Neural cell (in vitro differentiated cells): ENCODE measurements at regions not wholly inside any gene's neighbourhood (a gene's known extent, or its start where the extent isn't known, plus 50 kb on each side); places are given as distances from the start of the nearest gene placed in this dataset.

Source experiments
- H2AFZ ChIP-seq: fragments of 200-600, 300-800 bp; sonication (generic), shearing (Covaris generic); 2 replicates; pipeline ENCODE4 v1.6.0; 2014; ENCODE audit warnings: low read depth, mild to moderate bottlenecking, antibody characterized with exemption, low read length, moderate library complexity
- H3F3A ChIP-seq: fragments of 200-600 bp; shearing (Covaris generic); 2 replicates; pipeline ENCODE4 v1.6.1; 2016; ENCODE audit warnings: mild to moderate bottlenecking, moderate library complexity, mixed read lengths, antibody characterized with exemption, low read length; ENCODE audit not compliant: insufficient read depth, poor library complexity, severe bottlenecking
- H3K27ac ChIP-seq: fragments of 200-600, 300-800 bp; sonication (generic), shearing (Covaris generic); 2 replicates; pipeline ENCODE4 v1.5.1; 2014; ENCODE audit warnings: mild to moderate bottlenecking, low read length, moderate library complexity
- H3K27me3 ChIP-seq: fragments of 300-800, 200-600 bp; sonication (generic), shearing (Covaris generic); 2 replicates; pipeline ENCODE4 v1.6.0; 2014; ENCODE audit warnings: mild to moderate bottlenecking, low read depth, low read length, moderate library complexity; ENCODE audit not compliant: insufficient read depth
- H3K36me3 ChIP-seq: fragments of 300-800, 200-600 bp; sonication (generic), shearing (Covaris generic); 2 replicates; pipeline ENCODE4 v1.5.1; 2014; ENCODE audit warnings: mild to moderate bottlenecking, antibody characterized with exemption, low read length, moderate library complexity; ENCODE audit not compliant: insufficient read depth
- H3K4me2 ChIP-seq: fragments of 300-800, 200-600 bp; sonication (generic), shearing (Covaris generic); 2 replicates; pipeline ENCODE4 v1.6.0; 2014; ENCODE audit warnings: mild to moderate bottlenecking, low read length
- H3K4me3 ChIP-seq: fragments of 300-800, 200-600 bp; sonication (generic), shearing (Covaris generic); 2 replicates; pipeline ENCODE4 v1.5.1; 2014; ENCODE audit warnings: mild to moderate bottlenecking, low read length, moderate library complexity
- H3K79me2 ChIP-seq: fragments of 200-600 bp; shearing (Covaris generic); replicated peaks from 2 replicates; pipeline ENCODE4 v1.6.0; 2014; ENCODE audit warnings: mild to moderate bottlenecking, low read length, moderate library complexity; ENCODE audit not compliant: insufficient read depth
- H3K9ac ChIP-seq: fragments of 300-800, 200-600 bp; sonication (generic), shearing (Covaris generic); 2 replicates; pipeline ENCODE4 v1.6.1; 2016; ENCODE audit warnings: mild to moderate bottlenecking, low read length, mixed read lengths
- H3K9me2 ChIP-seq: fragments of 200-600 bp; shearing (Covaris generic); 2 replicates; pipeline ENCODE4 v1.6.1; 2016; ENCODE audit warnings: mild to moderate bottlenecking, low read length, mixed read lengths; ENCODE audit not compliant: insufficient read depth
- H3K9me3 ChIP-seq: fragments of 200-600, 300-800 bp; sonication (generic), shearing (Covaris generic); 2 replicates; pipeline ENCODE4 v1.6.1; 2016; ENCODE audit warnings: mild to moderate bottlenecking, mixed run types, low read length, moderate library complexity, mixed read lengths
- H4K20me1 ChIP-seq: fragments of 200-600 bp; shearing (Covaris generic); 2 replicates; pipeline ENCODE4 v1.6.1; 2016; ENCODE audit warnings: mild to moderate bottlenecking, mixed run types; ENCODE audit not compliant: insufficient read depth
- CTCF ChIP-seq: fragments of 450-650 bp; IDR thresholded peaks from 2 replicates; pipeline ENCODE4 v1.5.1; 2014; ENCODE audit warnings: antibody characterized with exemption, mild to moderate bottlenecking, moderate library complexity; ENCODE audit not compliant: poor library complexity, severe bottlenecking
- EP300 ChIP-seq: fragments of 450-650 bp; conservative IDR thresholded peaks from 2 replicates; pipeline ENCODE4 v1.6.1; 2014; ENCODE audit warnings: antibody characterized with exemption, mild to moderate bottlenecking, moderate library complexity; ENCODE audit not compliant: poor library complexity, severe bottlenecking
- EZH2 ChIP-seq: fragments of 200-600, 300-800 bp; shearing (Covaris generic), sonication (generic); IDR thresholded peaks from 2 replicates; pipeline ENCODE4 v1.6.1; 2014; ENCODE audit warnings: antibody characterized with exemption, low read length, borderline replicate concordance, mild to moderate bottlenecking; ENCODE audit not compliant: insufficient read depth, poor library complexity, severe bottlenecking
- MXI1 ChIP-seq: fragments of 450-650 bp; conservative IDR thresholded peaks from 2 replicates; pipeline ENCODE4 v1.6.1; 2014; ENCODE audit warnings: antibody characterized with exemption, mild to moderate bottlenecking; ENCODE audit not compliant: poor library complexity, severe bottlenecking
- POLR2AphosphoS5 ChIP-seq: IDR thresholded peaks from 2 replicates; pipeline ENCODE4 v1.6.1; 2012
- RAD21 ChIP-seq: fragments of 450-650 bp; conservative IDR thresholded peaks from 2 replicates; pipeline ENCODE4 v1.6.1; 2014; ENCODE audit warnings: antibody characterized with exemption, mild to moderate bottlenecking, moderate library complexity
- REST ChIP-seq: IDR thresholded peaks from 2 replicates; pipeline ENCODE4 v1.6.1; 2012; ENCODE audit warnings: borderline replicate concordance
- SMC3 ChIP-seq: fragments of 450-650 bp; conservative IDR thresholded peaks from 2 replicates; pipeline ENCODE4 v1.6.1; 2014; ENCODE audit warnings: antibody characterized with exemption, mild to moderate bottlenecking, moderate library complexity; ENCODE audit not compliant: poor library complexity
- TAF1 ChIP-seq: IDR thresholded peaks from 2 replicates; pipeline ENCODE4 v1.6.1; 2012; ENCODE audit warnings: low read depth

- no peaks in the 10 kb centered on the region for H3K9me3 ChIP-seq
- H2AFZ ChIP-seq, result no peak overlapping the region
- H3K4me3 ChIP-seq, result no peak overlapping the region
- TF ChIP-seq MXI1 (no peak), EP300 (no peak), REST (no peak), CTCF (no peak), SMC3 (no peak), RAD21 (no peak), TAF1 (no peak), POLR2AphosphoS5 (no peak), EZH2 (no peak)
- no peaks in the 10 kb centered on the region for H3F3A ChIP-seq
- H4K20me1 ChIP-seq, result no peaks in the 10 kb centered on the region
- no peak overlapping the region for H3K4me2 ChIP-seq
- no peak overlapping the region for H3K9ac ChIP-seq
- no peaks in the 10 kb centered on the region for H3K27me3 ChIP-seq
- H3K9me2 ChIP-seq, result no peaks in the 10 kb centered on the region
- H3K79me2 ChIP-seq, result no peaks in the 10 kb centered on the region
- H3K36me3 ChIP-seq, result no peaks in the 10 kb centered on the region
- no peak overlapping the region for H3K27ac ChIP-seq
These were observed 81.8 kb downstream of the PLCE1 start for GRCh38 chr10:94075506-94075905.

GRCh38 chr10:94076325-94076841 is 82.7 kb downstream of the PLCE1 start:
- H3K27ac ChIP-seq, result no peak overlapping the region
- no peaks in the 10 kb centered on the region for H3K9me2 ChIP-seq
- H3K27me3 ChIP-seq, result no peaks in the 10 kb centered on the region
- no peak overlapping the region for H3K4me3 ChIP-seq
- H2AFZ ChIP-seq, result no peak overlapping the region
- no peaks in the 10 kb centered on the region for H3K9me3 ChIP-seq
- no peaks in the 10 kb centered on the region for H3K36me3 ChIP-seq
- no peaks in the 10 kb centered on the region for H4K20me1 ChIP-seq
- H3K9ac ChIP-seq, result no peak overlapping the region
- H3K4me2 ChIP-seq, result no peak overlapping the region
- H3F3A ChIP-seq, result no peaks in the 10 kb centered on the region
- peak; percentile 63 for TF ChIP-seq CTCF
- TF ChIP-seq RAD21, result peak; percentile 61
- TF ChIP-seq SMC3, result peak; percentile 56
- TF ChIP-seq POLR2AphosphoS5, result no peak
- no peaks in the 10 kb centered on the region for H3K79me2 ChIP-seq
